ENCODE measurements at regions not wholly inside any gene's neighbourhood (a gene's known extent, or its start where the extent isn't known, plus 50 kb on each side); places are given as distances from the start of the nearest gene placed in this dataset.
A peak's percentile ranks its signal among the peaks of the same experiment; 100 is the strongest.

DNA sequence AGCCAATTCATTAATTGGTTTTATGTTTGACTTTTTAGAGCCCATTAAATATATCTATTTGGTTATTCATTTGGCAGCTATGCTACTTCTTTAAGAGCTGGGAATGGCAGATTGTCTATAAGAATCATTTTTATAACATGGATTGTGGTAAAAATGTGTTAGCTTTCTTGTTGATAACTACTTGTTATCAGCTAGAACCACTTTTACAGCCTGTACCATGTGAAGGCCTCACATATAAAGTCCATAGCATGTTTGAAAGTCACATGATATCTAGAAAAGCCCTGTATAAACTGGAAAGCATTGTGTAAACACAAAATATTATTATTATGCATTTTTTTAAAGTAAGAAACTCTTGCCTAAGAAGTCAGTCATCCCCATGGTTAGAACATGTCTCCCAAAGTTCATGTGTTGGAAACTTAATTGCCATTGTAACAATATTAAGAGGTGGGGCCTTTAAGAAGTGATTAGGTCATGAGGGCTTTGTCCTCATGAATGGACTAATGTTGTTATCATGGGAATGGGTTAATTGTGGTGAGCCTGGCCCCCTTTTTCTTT lies 110.9 kb upstream of the BMP2K start:
- Histone ChIP-seq H3K4me1 (peaks cover 0 to 42% (median 5%) of the 10 kb centered on the region in 3 donors), H3K9me3 (no peaks in the 10 kb centered on the region), H3K27ac (no peak overlapping the region), H3K27me3 (no peaks in the 10 kb centered on the region), H3K36me3 (no peaks in the 10 kb centered on the region), H3K4me3 (no peak overlapping the region)
- intact Hi-C loops (cut with DNase I), result no loop called here
- DNase-seq, result no peak
- TF ChIP-seq, protein P1, sequence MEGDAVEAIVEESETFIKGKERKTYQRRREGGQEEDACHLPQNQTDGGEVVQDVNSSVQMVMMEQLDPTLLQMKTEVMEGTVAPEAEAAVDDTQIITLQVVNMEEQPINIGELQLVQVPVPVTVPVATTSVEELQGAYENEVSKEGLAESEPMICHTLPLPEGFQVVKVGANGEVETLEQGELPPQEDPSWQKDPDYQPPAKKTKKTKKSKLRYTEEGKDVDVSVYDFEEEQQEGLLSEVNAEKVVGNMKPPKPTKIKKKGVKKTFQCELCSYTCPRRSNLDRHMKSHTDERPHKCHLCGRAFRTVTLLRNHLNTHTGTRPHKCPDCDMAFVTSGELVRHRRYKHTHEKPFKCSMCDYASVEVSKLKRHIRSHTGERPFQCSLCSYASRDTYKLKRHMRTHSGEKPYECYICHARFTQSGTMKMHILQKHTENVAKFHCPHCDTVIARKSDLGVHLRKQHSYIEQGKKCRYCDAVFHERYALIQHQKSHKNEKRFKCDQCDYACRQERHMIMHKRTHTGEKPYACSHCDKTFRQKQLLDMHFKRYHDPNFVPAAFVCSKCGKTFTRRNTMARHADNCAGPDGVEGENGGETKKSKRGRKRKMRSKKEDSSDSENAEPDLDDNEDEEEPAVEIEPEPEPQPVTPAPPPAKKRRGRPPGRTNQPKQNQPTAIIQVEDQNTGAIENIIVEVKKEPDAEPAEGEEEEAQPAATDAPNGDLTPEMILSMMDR (IDR thresholded peaks at IDR 0.05), result no peak
- TF ChIP-seq POLR2A (IDR thresholded peaks at IDR 0.05), result no peak

DNA sequence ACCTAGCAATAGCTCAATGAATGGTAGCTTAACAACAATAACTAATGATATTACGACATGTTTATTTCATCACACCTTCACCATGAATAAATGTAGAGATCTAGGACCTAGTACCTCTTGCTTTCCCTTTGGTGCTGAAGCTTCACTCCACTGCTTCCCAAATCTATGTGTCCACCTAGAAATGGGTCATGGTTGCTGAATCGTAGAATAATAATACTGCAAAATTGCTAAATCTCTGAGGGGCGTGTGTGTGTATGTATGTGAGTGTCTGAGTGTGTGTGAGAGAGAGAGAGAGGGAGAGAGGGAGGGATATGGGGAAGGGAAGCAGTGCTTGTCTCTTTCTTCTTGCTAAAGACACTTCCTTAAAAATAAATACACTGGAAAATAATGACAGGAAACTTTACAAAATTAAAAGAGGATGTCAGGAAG lies 109.3 kb upstream of the BMP2K start:
- intact Hi-C loops (cut with DNase I), result no loop called here
- TF ChIP-seq, protein P1 (IDR thresholded peaks at IDR 0.05), result no peak
- TF ChIP-seq POLR2A (IDR thresholded peaks at IDR 0.05), result no peak
- Histone ChIP-seq H3K4me3 (no peak overlapping the region), H3K9me3 (no peaks in the 10 kb centered on the region), H3K27me3 (no peaks in the 10 kb centered on the region), H3K27ac (peak overlapping the region in 2 of 4 donors; percentile 37 to 50), H3K4me1 (peaks cover 0 to 41% (median 5%) of the 10 kb centered on the region in 3 donors), H3K36me3 (no peaks in the 10 kb centered on the region)
- no peak for DNase-seq
- WGBS, 2 donors, result 41 to 68% methylated on average over 3 of the region's 3 CpGs

DNA sequence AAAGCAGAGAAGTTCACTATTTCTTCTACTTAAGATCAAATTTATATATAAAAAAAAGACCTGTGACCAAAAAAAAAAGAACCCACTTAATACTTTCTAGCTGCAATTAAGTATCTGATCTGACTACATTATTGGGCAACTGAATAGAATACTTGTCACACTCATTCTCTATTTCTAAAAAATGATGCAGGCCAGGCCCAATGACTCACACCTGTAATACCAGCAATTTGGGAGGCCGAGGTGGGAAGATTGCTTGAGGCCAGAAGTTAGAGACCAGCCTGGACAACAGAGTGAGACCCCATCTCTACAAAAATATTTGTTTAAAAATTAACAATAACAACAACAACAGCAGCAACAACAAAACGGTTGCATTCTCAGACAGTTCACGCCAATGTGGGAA lies 108.8 kb upstream of the BMP2K start:
- no peaks in the 10 kb centered on the region for H3K27me3 ChIP-seq
- H3K9me3 ChIP-seq, result no peaks in the 10 kb centered on the region
- peaks cover 0 to 40% (median 3%) of the 10 kb centered on the region in 3 donors for H3K4me1 ChIP-seq
- intact Hi-C loops (cut with DNase I), result no loop called here
- H3K36me3 ChIP-seq, result no peaks in the 10 kb centered on the region
- 48 to 55% methylated on average over 3 of the region's 3 CpGs for WGBS, 2 donors
- no peak overlapping the region for H3K4me3 ChIP-seq
- H3K27ac ChIP-seq, result peak overlapping the region in 1 of 4 donors; percentile 37
- no peak for DNase-seq
- TF ChIP-seq, protein P1 (IDR thresholded peaks at IDR 0.05), result no peak
- TF ChIP-seq POLR2A (IDR thresholded peaks at IDR 0.05), result no peak

DNA sequence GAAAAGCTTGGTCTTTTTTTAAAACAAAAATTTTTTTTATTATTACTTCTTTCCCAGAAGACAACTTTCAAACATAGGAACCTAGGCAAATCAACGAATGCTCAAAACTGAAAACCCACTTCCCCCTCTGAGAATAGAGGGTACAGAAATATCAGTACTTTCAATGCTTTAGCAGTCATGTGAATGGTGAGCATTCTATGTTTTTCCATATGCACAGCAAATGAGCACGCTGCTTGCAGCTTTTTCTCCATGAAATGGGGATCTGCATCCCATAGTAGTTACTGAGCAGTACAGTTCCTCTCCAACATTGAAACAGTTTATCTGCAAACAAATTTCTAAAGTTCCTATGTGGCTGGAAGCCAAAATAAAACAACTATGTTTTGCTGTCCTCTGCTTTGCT lies 108.4 kb upstream of the BMP2K start:
- intact Hi-C loops (cut with DNase I), result no loop called here
- no peaks in the 10 kb centered on the region for H3K27me3 ChIP-seq
- no peak overlapping the region for H3K4me3 ChIP-seq
- DNase-seq, result no peak
- H3K27ac ChIP-seq, result peak overlapping the region in 1 of 4 donors; percentile 37
- H3K36me3 ChIP-seq, result no peaks in the 10 kb centered on the region
- H3K9me3 ChIP-seq, result no peaks in the 10 kb centered on the region
- TF ChIP-seq, protein P1 (IDR thresholded peaks at IDR 0.05), result no peak
- TF ChIP-seq POLR2A (IDR thresholded peaks at IDR 0.05), result no peak
- 50 to 78% methylated on average over 2 of the region's 2 CpGs for WGBS, 2 donors
- H3K4me1 ChIP-seq, result peaks cover 0 to 40% (median 5%) of the 10 kb centered on the region in 3 donors

DNA sequence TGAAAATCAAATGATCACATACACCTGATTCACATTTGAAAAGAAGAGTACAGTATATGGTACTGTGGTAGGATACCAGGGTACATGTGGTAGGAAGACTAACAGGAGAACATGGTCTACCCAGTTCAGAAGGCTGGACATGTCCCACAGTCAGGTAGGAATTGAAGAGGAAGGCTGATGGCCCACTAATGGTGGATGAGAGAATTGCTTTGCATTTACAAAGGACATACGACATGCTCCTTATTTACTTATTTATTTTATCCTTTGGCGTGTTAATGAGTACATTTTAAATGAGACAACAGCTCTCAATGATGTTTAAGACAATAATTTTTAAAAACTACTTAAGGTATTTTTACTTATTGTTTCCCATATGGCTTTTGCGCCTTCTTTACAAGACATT lies 106.7 kb upstream of the BMP2K start:
- H3K9me3 ChIP-seq, result no peaks in the 10 kb centered on the region
- H3K4me3 ChIP-seq, result no peak overlapping the region
- 89 to 94% methylated on average over 3 of the region's 3 CpGs for WGBS, 2 donors

More for the DNA sequence above, 106.7 kb upstream of the BMP2K start:
- Histone ChIP-seq H3K27me3 (no peaks in the 10 kb centered on the region), H3K36me3 (no peaks in the 10 kb centered on the region), H3K4me1 (peaks cover 0 to 46% (median 7%) of the 10 kb centered on the region in 3 donors), H3K27ac (no peak overlapping the region)
- intact Hi-C loops (cut with DNase I), result no loop called here
- TF ChIP-seq, protein P1 (IDR thresholded peaks at IDR 0.05), result peak in 2 of 6 experiments; percentile 8 to 26
- no peak for TF ChIP-seq POLR2A (IDR thresholded peaks at IDR 0.05)
- no peak for DNase-seq

Measured in esophagus squamous epithelium (tissue), 5 donors.